HG03565 (cell line): ENCODE measurements at regions not wholly inside any gene's neighbourhood (a gene's known extent, or its start where the extent isn't known, plus 50 kb on each side); places are given as distances from the start of the nearest gene placed in this dataset.

Experiments
- ATAC-seq: cut with Tn5 transposase; IDR thresholded peaks from one replicate; pipeline ENCODE4 v1.9.1; 2021; ENCODE audit warnings: mild to moderate bottlenecking, moderate library complexity; ENCODE audit not compliant: unreplicated experiment

GRCh38 chr20:12020846-12021245 is 103.2 kb downstream of the BTBD3 start:
- ATAC-seq, result no peak

- ATAC-seq, result no peak
Measured at GRCh38 chr20:12022126-12022525, 104.4 kb downstream of the BTBD3 start.

GRCh38 chr20:12023194-12023795 is 105.6 kb downstream of the BTBD3 start:
- ATAC-seq, result no peak

GRCh38 chr20:12028771-12029170 is 111.1 kb downstream of the BTBD3 start:
- no peak for ATAC-seq

GRCh38 chr20:12030470-12030869 is 112.8 kb downstream of the BTBD3 start:
- ATAC-seq, result no peak

- ATAC-seq, result no peak
Measured at GRCh38 chr20:12036142-12036541, 118.4 kb downstream of the BTBD3 start.

GRCh38 chr20:12037521-12037920 is 119.8 kb downstream of the BTBD3 start:
- no peak for ATAC-seq

- ATAC-seq, result no peak
Measured at GRCh38 chr20:12040261-12040660, 122.6 kb downstream of the BTBD3 start.

- no peak for ATAC-seq
Measured at GRCh38 chr20:12044969-12045368, 127.3 kb downstream of the BTBD3 start.

GRCh38 chr20:12047838-12048432 is 130.2 kb downstream of the BTBD3 start:
- no peak for ATAC-seq

GRCh38 chr20:12049125-12049524 is 131.4 kb downstream of the BTBD3 start:
- ATAC-seq, result no peak

GRCh38 chr20:12051206-12052163 is 133.8 kb downstream of the BTBD3 start:
- ATAC-seq, result no peak

- no peak for ATAC-seq
Measured at GRCh38 chr20:12053353-12053752, 135.7 kb downstream of the BTBD3 start.

GRCh38 chr20:12054556-12054955 is 136.9 kb downstream of the BTBD3 start:
- no peak for ATAC-seq

- ATAC-seq, result no peak
Measured at GRCh38 chr20:12055161-12055560, 137.5 kb downstream of the BTBD3 start.

- ATAC-seq, result no peak
Measured at GRCh38 chr20:12056839-12057238, 139.1 kb downstream of the BTBD3 start.

- no peak for ATAC-seq
Measured at GRCh38 chr20:12057778-12058177, 140.1 kb downstream of the BTBD3 start.

- ATAC-seq, result no peak
Measured at GRCh38 chr20:12058216-12058615, 140.5 kb downstream of the BTBD3 start.

GRCh38 chr20:12061466-12061865 is 143.8 kb downstream of the BTBD3 start:
- no peak for ATAC-seq

GRCh38 chr20:12063106-12063684 is 145.5 kb downstream of the BTBD3 start:
- no peak for ATAC-seq

GRCh38 chr20:12064540-12064939 is 146.8 kb downstream of the BTBD3 start:
- no peak for ATAC-seq
